ENCODE measurements at regions not wholly inside any gene's neighbourhood (a gene's known extent, or its start where the extent isn't known, plus 50 kb on each side); places are given as distances from the start of the nearest gene placed in this dataset.

GRCh38 chr6:62775427-62776022 is 435.7 kb upstream of the FKBP1C start:
- TF ChIP-seq, protein P1, sequence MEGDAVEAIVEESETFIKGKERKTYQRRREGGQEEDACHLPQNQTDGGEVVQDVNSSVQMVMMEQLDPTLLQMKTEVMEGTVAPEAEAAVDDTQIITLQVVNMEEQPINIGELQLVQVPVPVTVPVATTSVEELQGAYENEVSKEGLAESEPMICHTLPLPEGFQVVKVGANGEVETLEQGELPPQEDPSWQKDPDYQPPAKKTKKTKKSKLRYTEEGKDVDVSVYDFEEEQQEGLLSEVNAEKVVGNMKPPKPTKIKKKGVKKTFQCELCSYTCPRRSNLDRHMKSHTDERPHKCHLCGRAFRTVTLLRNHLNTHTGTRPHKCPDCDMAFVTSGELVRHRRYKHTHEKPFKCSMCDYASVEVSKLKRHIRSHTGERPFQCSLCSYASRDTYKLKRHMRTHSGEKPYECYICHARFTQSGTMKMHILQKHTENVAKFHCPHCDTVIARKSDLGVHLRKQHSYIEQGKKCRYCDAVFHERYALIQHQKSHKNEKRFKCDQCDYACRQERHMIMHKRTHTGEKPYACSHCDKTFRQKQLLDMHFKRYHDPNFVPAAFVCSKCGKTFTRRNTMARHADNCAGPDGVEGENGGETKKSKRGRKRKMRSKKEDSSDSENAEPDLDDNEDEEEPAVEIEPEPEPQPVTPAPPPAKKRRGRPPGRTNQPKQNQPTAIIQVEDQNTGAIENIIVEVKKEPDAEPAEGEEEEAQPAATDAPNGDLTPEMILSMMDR (IDR thresholded peaks at IDR 0.05; ENCODE audit: insufficient read depth, low read length), result no peak
- TF ChIP-seq POLR2AphosphoS5 (IDR thresholded peaks at IDR 0.05; ENCODE audit: low read depth), result no peak
